LNCaP clone FGC (cell line): ENCODE measurements at regions not wholly inside any gene's neighbourhood (a gene's known extent, or its start where the extent isn't known, plus 50 kb on each side); places are given as distances from the start of the nearest gene placed in this dataset.

Source experiments
- DNase-seq: peaks from one replicate; pipeline ENCODE4 v3.0.0-alpha.2; 2011; ENCODE audit warnings: low read depth
- H3K4me3 ChIP-seq: 2 replicates; pipeline ENCODE4 v1.5.1; 2011; ENCODE audit warnings: mild to moderate bottlenecking, low read depth, low read length, control low read depth
- TF ChIP-seq, protein P1 (sequence below): IDR thresholded peaks from 2 replicates; pipeline ENCODE4 v1.5.1; 2012; ENCODE audit warnings: mild to moderate bottlenecking; ENCODE audit not compliant: control insufficient read depth, insufficient read depth; ENCODE audit errors: extremely low read depth

DNA sequence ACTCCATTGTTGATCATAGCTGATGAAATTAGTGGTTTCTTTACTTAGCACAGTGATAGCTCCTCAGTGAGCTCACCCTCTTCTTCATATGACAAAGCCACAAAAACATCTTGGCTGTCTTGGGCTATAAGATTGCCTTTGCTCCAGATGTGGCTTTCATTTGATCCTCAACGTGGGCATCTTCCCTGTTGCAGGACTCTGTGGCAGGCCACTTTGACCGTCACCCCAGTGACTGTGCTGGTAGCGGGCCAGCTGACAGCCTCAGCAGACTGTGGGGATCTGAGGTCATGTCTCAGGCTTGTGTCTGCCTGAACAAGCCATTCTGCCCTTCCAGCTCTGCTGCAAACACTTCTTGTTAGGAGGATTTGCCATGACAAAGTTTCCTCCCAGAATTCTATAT, 422.2 kb downstream of the NR2F1-AS1 start:
- TF ChIP-seq, protein P1, sequence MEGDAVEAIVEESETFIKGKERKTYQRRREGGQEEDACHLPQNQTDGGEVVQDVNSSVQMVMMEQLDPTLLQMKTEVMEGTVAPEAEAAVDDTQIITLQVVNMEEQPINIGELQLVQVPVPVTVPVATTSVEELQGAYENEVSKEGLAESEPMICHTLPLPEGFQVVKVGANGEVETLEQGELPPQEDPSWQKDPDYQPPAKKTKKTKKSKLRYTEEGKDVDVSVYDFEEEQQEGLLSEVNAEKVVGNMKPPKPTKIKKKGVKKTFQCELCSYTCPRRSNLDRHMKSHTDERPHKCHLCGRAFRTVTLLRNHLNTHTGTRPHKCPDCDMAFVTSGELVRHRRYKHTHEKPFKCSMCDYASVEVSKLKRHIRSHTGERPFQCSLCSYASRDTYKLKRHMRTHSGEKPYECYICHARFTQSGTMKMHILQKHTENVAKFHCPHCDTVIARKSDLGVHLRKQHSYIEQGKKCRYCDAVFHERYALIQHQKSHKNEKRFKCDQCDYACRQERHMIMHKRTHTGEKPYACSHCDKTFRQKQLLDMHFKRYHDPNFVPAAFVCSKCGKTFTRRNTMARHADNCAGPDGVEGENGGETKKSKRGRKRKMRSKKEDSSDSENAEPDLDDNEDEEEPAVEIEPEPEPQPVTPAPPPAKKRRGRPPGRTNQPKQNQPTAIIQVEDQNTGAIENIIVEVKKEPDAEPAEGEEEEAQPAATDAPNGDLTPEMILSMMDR = no peak
- no peak for DNase-seq
- no peak overlapping the region for H3K4me3 ChIP-seq

DNA sequence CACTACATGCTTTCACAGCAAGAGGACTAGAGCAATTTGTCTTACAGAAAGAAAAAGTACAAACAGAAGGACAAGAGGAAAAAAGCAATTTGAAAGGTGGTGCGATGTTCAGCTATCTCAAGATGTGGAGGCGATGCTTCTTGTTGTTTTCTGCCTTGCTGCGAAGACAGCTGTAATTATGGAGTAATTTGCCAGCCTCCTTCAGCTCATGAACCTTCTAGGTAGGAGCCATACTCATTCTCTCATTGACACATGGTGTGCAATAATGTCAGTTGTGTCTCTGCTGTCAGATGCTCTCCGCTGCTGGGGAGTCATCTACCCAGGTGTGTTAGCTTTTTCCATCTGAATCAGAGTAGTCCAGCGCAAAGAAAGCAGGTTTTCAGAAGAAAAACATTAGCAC, 424.5 kb downstream of the NR2F1-AS1 start:
- no peak overlapping the region for H3K4me3 ChIP-seq
- TF ChIP-seq, protein P1 = no peak
- DNase-seq = no peak

DNA sequence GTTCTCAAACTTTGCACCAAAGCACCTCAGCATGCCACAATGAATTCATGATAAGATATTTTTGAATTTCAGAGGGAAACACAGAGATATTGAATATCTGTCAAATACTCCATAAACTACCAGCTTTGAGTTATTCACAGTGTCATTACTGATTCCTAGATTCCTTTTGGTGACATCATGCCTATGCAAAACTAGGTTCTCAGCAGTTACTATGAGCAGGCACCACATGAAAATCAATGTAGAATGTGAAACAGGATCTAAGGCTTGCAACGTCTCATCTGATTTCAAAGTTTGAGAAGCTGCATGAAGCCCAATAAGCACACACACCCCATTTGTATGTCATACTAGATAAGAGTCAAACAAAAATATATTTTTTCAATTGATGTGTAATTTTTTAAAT, 426.5 kb downstream of the NR2F1-AS1 start:
- no peak overlapping the region for H3K4me3 ChIP-seq
- no peak for DNase-seq
- TF ChIP-seq, protein P1 = no peak

DNA sequence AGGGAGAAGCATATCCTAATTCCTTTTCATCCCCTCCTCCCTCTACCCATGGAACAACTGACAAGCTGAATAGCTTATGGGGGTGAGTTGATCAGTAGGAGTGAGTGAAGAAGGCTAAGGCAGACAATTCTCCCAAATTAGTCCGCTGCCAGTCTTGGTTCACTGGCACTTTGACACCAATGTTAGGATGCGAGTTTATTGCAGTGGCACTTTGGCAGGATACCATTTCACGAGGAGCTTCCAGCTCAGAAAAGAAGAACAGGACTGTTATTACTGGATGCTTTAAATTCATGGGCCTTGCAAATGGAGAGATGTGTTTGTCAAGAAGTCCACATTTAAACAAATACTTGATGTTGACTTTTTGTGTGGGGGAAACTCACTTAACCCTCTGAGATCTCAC, 427.6 kb downstream of the NR2F1-AS1 start:
- no peak overlapping the region for H3K4me3 ChIP-seq
- TF ChIP-seq, protein P1 = no peak
- no peak for DNase-seq

DNA sequence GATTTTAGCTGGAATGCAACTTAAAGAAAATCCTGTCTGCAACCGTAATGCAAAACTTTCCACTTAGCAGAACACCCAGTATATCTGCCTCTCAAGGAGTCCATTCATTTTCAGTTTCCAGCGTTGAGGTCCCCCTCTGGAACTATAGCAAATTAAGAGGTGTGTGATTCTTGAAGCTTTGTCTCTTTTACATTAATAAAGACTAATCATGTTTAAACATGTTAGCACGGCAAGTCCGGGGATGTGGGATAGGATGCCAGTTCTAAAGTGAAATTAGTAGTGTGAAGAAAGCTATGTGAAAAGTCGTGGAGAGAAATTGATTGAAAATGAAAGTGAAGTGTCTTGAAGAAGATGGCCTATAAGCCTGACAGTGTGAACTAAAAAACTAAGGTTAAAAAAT, 429.1 kb downstream of the NR2F1-AS1 start:
- TF ChIP-seq, protein P1 = no peak
- H3K4me3 ChIP-seq = no peak overlapping the region
- DNase-seq = no peak

DNA sequence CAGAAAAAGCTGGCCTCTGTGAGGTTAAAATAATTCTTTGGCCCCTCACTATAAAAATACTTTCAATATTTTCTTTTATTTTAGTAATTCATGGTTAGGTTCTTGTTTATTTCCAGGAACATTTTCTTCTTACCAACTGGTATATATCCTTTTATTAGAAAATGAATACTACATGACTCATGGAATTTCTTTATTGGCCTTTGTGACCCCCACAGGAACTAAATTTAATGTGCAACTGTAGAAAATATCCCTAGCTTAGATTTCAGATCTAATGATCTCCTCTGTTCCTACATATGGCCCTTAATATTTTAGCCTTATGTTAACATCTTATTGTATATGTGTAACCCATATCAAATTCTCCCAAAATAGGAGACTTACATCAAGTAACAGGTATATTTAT, 429.9 kb downstream of the NR2F1-AS1 start:
- no peak overlapping the region for H3K4me3 ChIP-seq
- DNase-seq = no peak
- TF ChIP-seq, protein P1 = no peak

DNA sequence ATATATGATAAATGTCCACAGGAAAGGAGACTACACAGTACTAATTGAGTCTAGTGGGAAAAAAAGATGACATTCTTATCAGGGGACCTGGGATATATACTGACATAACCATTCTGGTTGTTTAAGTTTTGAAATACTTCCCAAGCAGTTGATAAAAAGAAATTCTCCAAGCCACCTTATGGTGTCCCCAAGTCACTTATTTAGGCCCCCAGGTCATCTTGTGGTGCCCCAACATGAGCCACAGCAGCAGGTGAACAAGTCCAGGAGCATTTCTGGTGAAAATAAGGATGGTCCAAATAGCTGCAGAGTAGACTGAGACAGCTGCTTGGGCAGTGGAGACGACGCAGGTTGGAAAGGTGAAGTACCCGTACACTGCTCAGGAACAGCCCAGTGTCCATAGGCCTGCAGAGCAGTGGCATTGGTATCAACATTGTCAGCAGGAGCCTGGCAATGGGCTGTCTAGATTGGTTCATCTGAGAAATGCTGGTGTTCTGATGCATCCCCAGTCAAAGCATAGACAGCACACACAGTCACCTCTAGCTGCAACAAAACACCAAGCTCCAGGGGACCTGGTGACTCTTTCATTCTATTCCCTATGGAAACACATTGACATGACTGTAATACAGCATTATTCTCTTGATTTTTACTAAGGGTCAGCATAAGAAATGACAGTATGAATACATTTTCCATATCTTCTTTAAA, 430.6 kb downstream of the NR2F1-AS1 start:
- no peak for DNase-seq
- H3K4me3 ChIP-seq = no peak overlapping the region
- TF ChIP-seq, protein P1 = no peak
